MG63 (cell line): ENCODE measurements at regions not wholly inside any gene's neighbourhood (a gene's known extent, or its start where the extent isn't known, plus 50 kb on each side); places are given as distances from the start of the nearest gene placed in this dataset.
"Not testable (repeated sequence)": the region's sequence is repeated elsewhere in the genome, so short reads cannot be mapped to it uniquely, and the experiment has no call there.

Source experiments
- DNase-seq: peaks from one replicate; pipeline ENCODE4 v3.0.0-alpha.2; 2020
- H3K27me3 ChIP-seq: fragments of 250-450 bp; sonication (Bioruptor Pico); 2 replicates; pipeline ENCODE4 v1.5.1; 2020; ENCODE audit warnings: mild to moderate bottlenecking, moderate library complexity
- H3K36me3 ChIP-seq: fragments of 250-450 bp; sonication (Bioruptor Pico); 2 replicates; pipeline ENCODE4 v1.5.1; 2020; ENCODE audit warnings: mild to moderate bottlenecking, moderate library complexity
- H3K4me3 ChIP-seq: fragments of 250-450 bp; sonication (Bioruptor Pico); 2 replicates; pipeline ENCODE4 v1.5.1; 2020; ENCODE audit warnings: mild to moderate bottlenecking, moderate library complexity
- H3K9me3 ChIP-seq: fragments of 250-450 bp; sonication (Bioruptor Pico); 2 replicates; pipeline ENCODE4 v1.5.1; 2020; ENCODE audit warnings: mild to moderate bottlenecking, moderate library complexity

- H3K4me3 ChIP-seq = no peak overlapping the region
- no peak for DNase-seq
Measured at GRCh38 chrX:142266417-142266816, 61.3 kb upstream of the MAGEC2 start.

DNA sequence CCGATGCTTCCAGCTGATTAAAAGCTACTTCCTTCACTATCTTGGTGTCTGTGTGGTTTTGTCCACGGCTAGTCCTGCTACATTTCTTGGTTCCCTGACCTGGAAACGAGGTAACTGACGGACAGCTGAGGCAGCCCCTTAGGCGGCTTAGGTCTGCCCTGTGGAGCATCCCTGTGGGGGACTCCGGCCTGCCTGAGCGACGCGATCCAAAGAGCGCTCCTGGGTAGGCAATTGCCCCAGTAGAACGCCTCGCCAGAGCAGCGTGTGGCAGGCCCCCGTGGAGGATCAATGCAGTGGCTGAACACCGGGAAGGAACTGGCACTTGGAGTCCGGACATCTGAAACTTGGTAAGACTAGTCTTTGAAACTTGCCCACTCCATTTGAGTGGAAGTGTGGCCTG is 60.5 kb upstream of the MAGEC2 start:
- H3K36me3 ChIP-seq, H3K9me3 ChIP-seq, H3K27me3 ChIP-seq, H3K4me3 ChIP-seq, DNase-seq: not testable (repeated sequence)

More at GRCh38 chrX:142266417-142266816, 61.3 kb upstream of the MAGEC2 start:
- Histone ChIP-seq H3K27me3 (no peaks in the 10 kb centered on the region), H3K9me3 (no peaks in the 10 kb centered on the region), H3K36me3 (no peaks in the 10 kb centered on the region)

GRCh38 chrX:142256935-142257334 is 51.8 kb upstream of the MAGEC2 start:
- Histone ChIP-seq H3K36me3 (no peaks in the 10 kb centered on the region), H3K27me3 (no peaks in the 10 kb centered on the region), H3K4me3 (no peak overlapping the region), H3K9me3 (no peaks in the 10 kb centered on the region)
- DNase-seq = no peak
